ENCODE measurements at regions not wholly inside any gene's neighbourhood (a gene's known extent, or its start where the extent isn't known, plus 50 kb on each side); places are given as distances from the start of the nearest gene placed in this dataset.

GRCh38 chr9:28942941-28943340, 1369.7 kb upstream of the C9orf72 start:
- Histone ChIP-seq H3K4me2 (ENCODE audit: low read depth, low read length) (no peak overlapping the region), H3K9ac (ENCODE audit: low read length) (no peak overlapping the region), H3K27me3 (replicated peaks; ENCODE audit: insufficient read depth, low read length) (no peaks in the 10 kb centered on the region), H3K9me2 (replicated peaks; ENCODE audit: insufficient read depth, low read length) (no peaks in the 10 kb centered on the region), H3K4me1 (ENCODE audit: low read length) (no peaks in the 10 kb centered on the region), H2AFZ (ENCODE audit: low read length) (no peak overlapping the region), H3K4me3 (ENCODE audit: low read length) (no peak overlapping the region), H3K9me3 (replicated peaks; ENCODE audit: insufficient read depth, low read length) (no peaks in the 10 kb centered on the region), H3K27ac (ENCODE audit: low read length) (no peak overlapping the region), H3K36me3 (replicated peaks; ENCODE audit: insufficient read depth, low read length) (no peaks in the 10 kb centered on the region), H3F3A (ENCODE audit: insufficient read depth, low read length) (no peaks in the 10 kb centered on the region), H4K20me1 (ENCODE audit: insufficient read depth, low read length) (no peaks in the 10 kb centered on the region), H3K79me2 (ENCODE audit: low read length) (no peaks in the 10 kb centered on the region)
- no peak for DNase-seq
- TF ChIP-seq EZH2phosphoT487 (IDR thresholded peaks at IDR 0.05; ENCODE audit: low read length) = no peak
- TF ChIP-seq, protein P1, sequence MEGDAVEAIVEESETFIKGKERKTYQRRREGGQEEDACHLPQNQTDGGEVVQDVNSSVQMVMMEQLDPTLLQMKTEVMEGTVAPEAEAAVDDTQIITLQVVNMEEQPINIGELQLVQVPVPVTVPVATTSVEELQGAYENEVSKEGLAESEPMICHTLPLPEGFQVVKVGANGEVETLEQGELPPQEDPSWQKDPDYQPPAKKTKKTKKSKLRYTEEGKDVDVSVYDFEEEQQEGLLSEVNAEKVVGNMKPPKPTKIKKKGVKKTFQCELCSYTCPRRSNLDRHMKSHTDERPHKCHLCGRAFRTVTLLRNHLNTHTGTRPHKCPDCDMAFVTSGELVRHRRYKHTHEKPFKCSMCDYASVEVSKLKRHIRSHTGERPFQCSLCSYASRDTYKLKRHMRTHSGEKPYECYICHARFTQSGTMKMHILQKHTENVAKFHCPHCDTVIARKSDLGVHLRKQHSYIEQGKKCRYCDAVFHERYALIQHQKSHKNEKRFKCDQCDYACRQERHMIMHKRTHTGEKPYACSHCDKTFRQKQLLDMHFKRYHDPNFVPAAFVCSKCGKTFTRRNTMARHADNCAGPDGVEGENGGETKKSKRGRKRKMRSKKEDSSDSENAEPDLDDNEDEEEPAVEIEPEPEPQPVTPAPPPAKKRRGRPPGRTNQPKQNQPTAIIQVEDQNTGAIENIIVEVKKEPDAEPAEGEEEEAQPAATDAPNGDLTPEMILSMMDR (IDR thresholded peaks at IDR 0.05; ENCODE audit: low read length) = no peak
- no peak for TF ChIP-seq EZH2 (optimal IDR thresholded peaks at IDR 0.05; ENCODE audit: low read depth, low read length)

DNA sequence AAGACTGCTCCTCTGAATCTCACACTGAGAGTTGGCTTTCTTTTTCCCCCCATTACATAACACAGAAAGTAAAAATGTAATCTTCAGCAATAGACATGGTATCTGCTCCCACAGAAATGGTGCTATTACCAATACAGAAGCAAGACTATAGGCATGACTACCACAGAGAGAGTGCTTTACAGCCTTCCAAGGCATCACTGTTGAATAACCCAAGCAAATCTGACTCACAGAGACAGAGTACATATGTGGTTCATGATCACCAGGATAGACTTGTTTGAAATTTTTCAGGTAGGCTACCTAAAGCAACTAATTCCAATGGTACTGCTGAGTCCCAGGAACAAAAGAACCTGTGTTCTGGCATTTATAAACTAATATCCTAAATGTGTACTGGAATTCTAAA, 1373.4 kb upstream of the C9orf72 start:
- no peaks in the 10 kb centered on the region for H3K9me2 ChIP-seq (replicated peaks; ENCODE audit: insufficient read depth, low read length)

DNA sequence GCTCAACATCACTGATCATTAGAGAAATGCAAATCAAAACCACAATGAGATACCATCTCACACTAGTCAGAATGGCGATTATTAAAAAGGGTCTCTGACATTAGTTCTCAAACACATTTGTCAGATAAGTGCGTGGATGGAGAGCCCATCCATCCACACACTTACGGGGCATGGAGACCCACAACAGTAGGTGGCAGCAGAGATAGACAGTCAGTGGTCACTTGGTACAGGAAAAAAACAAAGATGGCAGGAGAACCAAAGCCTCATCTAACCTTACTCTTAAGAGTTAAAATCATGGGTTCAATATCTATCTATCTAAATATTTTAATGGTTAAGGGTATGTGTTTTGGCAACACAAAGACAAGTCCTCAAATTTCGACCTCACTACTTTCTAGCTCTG, 1378.7 kb upstream of the C9orf72 start:
- Histone ChIP-seq H3K9me2 (replicated peaks; ENCODE audit: insufficient read depth, low read length) (no peaks in the 10 kb centered on the region), H3K4me2 (ENCODE audit: low read depth, low read length) (no peak overlapping the region), H3K79me2 (ENCODE audit: low read length) (no peaks in the 10 kb centered on the region), H4K20me1 (ENCODE audit: insufficient read depth, low read length) (no peaks in the 10 kb centered on the region), H3K9me3 (replicated peaks; ENCODE audit: insufficient read depth, low read length) (no peaks in the 10 kb centered on the region), H3K4me1 (ENCODE audit: low read length) (no peaks in the 10 kb centered on the region), H3K27me3 (replicated peaks; ENCODE audit: insufficient read depth, low read length) (no peaks in the 10 kb centered on the region), H3K27ac (ENCODE audit: low read length) (no peak overlapping the region), H3K4me3 (ENCODE audit: low read length) (no peak overlapping the region), H3K9ac (ENCODE audit: low read length) (no peak overlapping the region), H2AFZ (ENCODE audit: low read length) (no peak overlapping the region), H3K36me3 (replicated peaks; ENCODE audit: insufficient read depth, low read length) (no peaks in the 10 kb centered on the region), H3F3A (ENCODE audit: insufficient read depth, low read length) (no peaks in the 10 kb centered on the region)
- TF ChIP-seq EZH2phosphoT487 (IDR thresholded peaks at IDR 0.05; ENCODE audit: low read length) = no peak
- TF ChIP-seq, protein P1 (IDR thresholded peaks at IDR 0.05; ENCODE audit: low read length) = no peak; the same call in 1 of the 2 replicates
- DNase-seq = no peak

More for the DNA sequence above, 1373.4 kb upstream of the C9orf72 start:
- H3F3A ChIP-seq (ENCODE audit: insufficient read depth, low read length) = no peaks in the 10 kb centered on the region
- no peak for DNase-seq
- TF ChIP-seq, protein P1 (IDR thresholded peaks at IDR 0.05; ENCODE audit: low read length) = no peak
- no peak for TF ChIP-seq EZH2 (optimal IDR thresholded peaks at IDR 0.05; ENCODE audit: low read depth, low read length)
- TF ChIP-seq EZH2phosphoT487 (IDR thresholded peaks at IDR 0.05; ENCODE audit: low read length) = no peak
- H3K4me2 ChIP-seq (ENCODE audit: low read depth, low read length) = no peak overlapping the region
- H3K27ac ChIP-seq (ENCODE audit: low read length) = no peak overlapping the region
- no peaks in the 10 kb centered on the region for H3K36me3 ChIP-seq (replicated peaks; ENCODE audit: insufficient read depth, low read length)
- no peaks in the 10 kb centered on the region for H3K4me1 ChIP-seq (ENCODE audit: low read length)
- no peaks in the 10 kb centered on the region for H3K27me3 ChIP-seq (replicated peaks; ENCODE audit: insufficient read depth, low read length)
- no peak overlapping the region for H3K4me3 ChIP-seq (ENCODE audit: low read length)
- H4K20me1 ChIP-seq (ENCODE audit: insufficient read depth, low read length) = no peaks in the 10 kb centered on the region
- H3K79me2 ChIP-seq (ENCODE audit: low read length) = no peaks in the 10 kb centered on the region
- H3K9me3 ChIP-seq (replicated peaks; ENCODE audit: insufficient read depth, low read length) = no peaks in the 10 kb centered on the region
- H2AFZ ChIP-seq (ENCODE audit: low read length) = no peak overlapping the region
- H3K9ac ChIP-seq (ENCODE audit: low read length) = no peak overlapping the region
